ENCODE measurements at regions not wholly inside any gene's neighbourhood (a gene's known extent, or its start where the extent isn't known, plus 50 kb on each side); places are given as distances from the start of the nearest gene placed in this dataset.

DNA sequence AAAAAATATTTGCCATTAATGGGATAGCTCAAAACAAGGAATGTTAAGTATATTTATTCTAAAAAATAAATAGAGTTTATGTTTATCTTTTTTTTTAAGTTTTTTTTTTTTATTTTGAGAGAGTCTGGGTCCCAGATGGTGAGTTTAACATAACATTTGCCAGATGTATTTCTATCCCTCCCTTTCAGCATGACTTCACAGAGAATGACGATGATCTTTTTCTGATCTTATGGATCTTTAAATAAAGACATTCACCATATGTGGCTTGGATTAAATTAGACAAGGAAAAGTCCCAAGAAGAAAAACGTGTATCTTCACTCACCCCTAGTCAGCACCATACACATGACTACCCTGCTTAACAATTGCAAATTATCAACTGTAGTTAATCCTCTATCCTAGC, 839.8 kb upstream of the CNTN5 start:
- TF ChIP-seq CTCF (IDR thresholded peaks at IDR 0.05; ENCODE audit: low read depth, low read length, missing input control) (no peak), RAD21 (IDR thresholded peaks at IDR 0.05) (no peak), TAF1 (conservative IDR thresholded peaks at IDR 0.05) (no peak), EGR1 (IDR thresholded peaks at IDR 0.05; ENCODE audit: low read depth in 2 of 2) (no peak), SP1 (IDR thresholded peaks at IDR 0.05) (no peak), NR2F2 (IDR thresholded peaks at IDR 0.05) (no peak), MAX (IDR thresholded peaks at IDR 0.05) (no peak), FOXA1 (IDR thresholded peaks at IDR 0.05) (no peak), YY1 (IDR thresholded peaks at IDR 0.05) (no peak)
- TF ChIP-seq, protein P1, sequence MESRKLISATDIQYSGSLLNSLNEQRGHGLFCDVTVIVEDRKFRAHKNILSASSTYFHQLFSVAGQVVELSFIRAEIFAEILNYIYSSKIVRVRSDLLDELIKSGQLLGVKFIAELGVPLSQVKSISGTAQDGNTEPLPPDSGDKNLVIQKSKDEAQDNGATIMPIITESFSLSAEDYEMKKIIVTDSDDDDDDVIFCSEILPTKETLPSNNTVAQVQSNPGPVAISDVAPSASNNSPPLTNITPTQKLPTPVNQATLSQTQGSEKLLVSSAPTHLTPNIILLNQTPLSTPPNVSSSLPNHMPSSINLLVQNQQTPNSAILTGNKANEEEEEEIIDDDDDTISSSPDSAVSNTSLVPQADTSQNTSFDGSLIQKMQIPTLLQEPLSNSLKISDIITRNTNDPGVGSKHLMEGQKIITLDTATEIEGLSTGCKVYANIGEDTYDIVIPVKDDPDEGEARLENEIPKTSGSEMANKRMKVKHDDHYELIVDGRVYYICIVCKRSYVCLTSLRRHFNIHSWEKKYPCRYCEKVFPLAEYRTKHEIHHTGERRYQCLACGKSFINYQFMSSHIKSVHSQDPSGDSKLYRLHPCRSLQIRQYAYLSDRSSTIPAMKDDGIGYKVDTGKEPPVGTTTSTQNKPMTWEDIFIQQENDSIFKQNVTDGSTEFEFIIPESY (IDR thresholded peaks at IDR 0.05): no peak
- TF ChIP-seq, protein P2, sequence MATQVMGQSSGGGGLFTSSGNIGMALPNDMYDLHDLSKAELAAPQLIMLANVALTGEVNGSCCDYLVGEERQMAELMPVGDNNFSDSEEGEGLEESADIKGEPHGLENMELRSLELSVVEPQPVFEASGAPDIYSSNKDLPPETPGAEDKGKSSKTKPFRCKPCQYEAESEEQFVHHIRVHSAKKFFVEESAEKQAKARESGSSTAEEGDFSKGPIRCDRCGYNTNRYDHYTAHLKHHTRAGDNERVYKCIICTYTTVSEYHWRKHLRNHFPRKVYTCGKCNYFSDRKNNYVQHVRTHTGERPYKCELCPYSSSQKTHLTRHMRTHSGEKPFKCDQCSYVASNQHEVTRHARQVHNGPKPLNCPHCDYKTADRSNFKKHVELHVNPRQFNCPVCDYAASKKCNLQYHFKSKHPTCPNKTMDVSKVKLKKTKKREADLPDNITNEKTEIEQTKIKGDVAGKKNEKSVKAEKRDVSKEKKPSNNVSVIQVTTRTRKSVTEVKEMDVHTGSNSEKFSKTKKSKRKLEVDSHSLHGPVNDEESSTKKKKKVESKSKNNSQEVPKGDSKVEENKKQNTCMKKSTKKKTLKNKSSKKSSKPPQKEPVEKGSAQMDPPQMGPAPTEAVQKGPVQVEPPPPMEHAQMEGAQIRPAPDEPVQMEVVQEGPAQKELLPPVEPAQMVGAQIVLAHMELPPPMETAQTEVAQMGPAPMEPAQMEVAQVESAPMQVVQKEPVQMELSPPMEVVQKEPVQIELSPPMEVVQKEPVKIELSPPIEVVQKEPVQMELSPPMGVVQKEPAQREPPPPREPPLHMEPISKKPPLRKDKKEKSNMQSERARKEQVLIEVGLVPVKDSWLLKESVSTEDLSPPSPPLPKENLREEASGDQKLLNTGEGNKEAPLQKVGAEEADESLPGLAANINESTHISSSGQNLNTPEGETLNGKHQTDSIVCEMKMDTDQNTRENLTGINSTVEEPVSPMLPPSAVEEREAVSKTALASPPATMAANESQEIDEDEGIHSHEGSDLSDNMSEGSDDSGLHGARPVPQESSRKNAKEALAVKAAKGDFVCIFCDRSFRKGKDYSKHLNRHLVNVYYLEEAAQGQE (IDR thresholded peaks at IDR 0.05): no peak
